HCT116 (cell line): ENCODE measurements at regions not wholly inside any gene's neighbourhood (a gene's known extent, or its start where the extent isn't known, plus 50 kb on each side); places are given as distances from the start of the nearest gene placed in this dataset.

ENCODE experiments used
- CBX3 ChIP-seq: IDR thresholded peaks from 2 replicates; pipeline ENCODE4 v1.6.1; 2012; ENCODE audit warnings: low read depth
- ELF1 ChIP-seq: IDR thresholded peaks from 2 replicates; pipeline ENCODE4 v1.6.1; 2012; ENCODE audit warnings: low read depth, borderline replicate concordance
- EZH2 ChIP-seq: fragments of 200-600 bp; sonication (generic); IDR thresholded peaks from 2 replicates; pipeline ENCODE4 v1.6.1; 2017; ENCODE audit warnings: antibody characterized with exemption, mixed run types
- EZH2phosphoT487 ChIP-seq: fragments of 200-600 bp; IDR thresholded peaks from 2 replicates; pipeline ENCODE4 v1.6.1; 2018; ENCODE audit warnings: antibody characterized with exemption, borderline replicate concordance
- FOSL1 ChIP-seq: IDR thresholded peaks from 2 replicates; pipeline ENCODE4 v1.6.1; 2012; ENCODE audit warnings: low read depth
- POLR2A ChIP-seq: IDR thresholded peaks from 2 replicates; pipeline ENCODE4 v1.7.0; 2011; ENCODE audit warnings: borderline replicate concordance; ENCODE audit not compliant: insufficient read depth, insufficient read length; ENCODE audit errors: extremely low read depth
- RAD21 ChIP-seq: IDR thresholded peaks from 2 replicates; pipeline ENCODE4 v1.6.1; 2012; ENCODE audit warnings: low read depth, mild to moderate bottlenecking
- SIN3A ChIP-seq: IDR thresholded peaks from 2 replicates; pipeline ENCODE4 v1.6.1; 2012; ENCODE audit warnings: low read depth
- YY1 ChIP-seq: IDR thresholded peaks from 2 replicates; pipeline ENCODE4 v1.6.1; 2011; ENCODE audit warnings: low read length, low read depth, moderate library complexity, mild to moderate bottlenecking; ENCODE audit not compliant: insufficient replicate concordance; ENCODE audit errors: extremely low read depth
- TF ChIP-seq, protein P1 (sequence below), 3 experiments: fragments of 200-600 bp in 1 of 3; sonication (generic) in 1 of 3; IDR thresholded peaks in 2 of 3; conservative IDR thresholded peaks in 1 of 3; 2 replicates each; pipeline ENCODE4 v1.5.1; 2012 to 2017; ENCODE audit warnings: low read depth in 2 of 3, low read length in 2 of 3, antibody characterized with exemption in 1 of 3, borderline replicate concordance in 1 of 3, control low read depth in 1 of 3, mild to moderate bottlenecking in 1 of 3, mixed read lengths in 1 of 3, mixed run types in 1 of 3, moderate library complexity in 1 of 3; ENCODE audit not compliant: insufficient read depth in 1 of 3

GRCh38 chr14:53331247-53331646, 178.1 kb upstream of the DDHD1 start:
- TF ChIP-seq YY1 (no peak), RAD21 (no peak), FOSL1 (no peak), POLR2A (no peak), CBX3 (no peak), SIN3A (no peak), ELF1 (no peak), EZH2phosphoT487 (no peak), EZH2 (no peak)
- TF ChIP-seq, protein P1, sequence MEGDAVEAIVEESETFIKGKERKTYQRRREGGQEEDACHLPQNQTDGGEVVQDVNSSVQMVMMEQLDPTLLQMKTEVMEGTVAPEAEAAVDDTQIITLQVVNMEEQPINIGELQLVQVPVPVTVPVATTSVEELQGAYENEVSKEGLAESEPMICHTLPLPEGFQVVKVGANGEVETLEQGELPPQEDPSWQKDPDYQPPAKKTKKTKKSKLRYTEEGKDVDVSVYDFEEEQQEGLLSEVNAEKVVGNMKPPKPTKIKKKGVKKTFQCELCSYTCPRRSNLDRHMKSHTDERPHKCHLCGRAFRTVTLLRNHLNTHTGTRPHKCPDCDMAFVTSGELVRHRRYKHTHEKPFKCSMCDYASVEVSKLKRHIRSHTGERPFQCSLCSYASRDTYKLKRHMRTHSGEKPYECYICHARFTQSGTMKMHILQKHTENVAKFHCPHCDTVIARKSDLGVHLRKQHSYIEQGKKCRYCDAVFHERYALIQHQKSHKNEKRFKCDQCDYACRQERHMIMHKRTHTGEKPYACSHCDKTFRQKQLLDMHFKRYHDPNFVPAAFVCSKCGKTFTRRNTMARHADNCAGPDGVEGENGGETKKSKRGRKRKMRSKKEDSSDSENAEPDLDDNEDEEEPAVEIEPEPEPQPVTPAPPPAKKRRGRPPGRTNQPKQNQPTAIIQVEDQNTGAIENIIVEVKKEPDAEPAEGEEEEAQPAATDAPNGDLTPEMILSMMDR (IDR thresholded peaks at IDR 0.05 in 2 of 3, conservative IDR thresholded peaks at IDR 0.05 in 1 of 3; ENCODE audit: borderline replicate concordance in 1 of 3, insufficient read depth in 1 of 3, low read depth in 2 of 3, low read length in 2 of 3): no peak
